OCI-LY1 (cell line): ENCODE measurements at regions not wholly inside any gene's neighbourhood (a gene's known extent, or its start where the extent isn't known, plus 50 kb on each side); places are given as distances from the start of the nearest gene placed in this dataset.

Experiments
- EZH2 ChIP-seq: fragments of 200-600 bp; sonication (generic), shearing (Covaris generic); IDR thresholded peaks from 2 replicates; pipeline ENCODE4 v1.8.0; 2017; ENCODE audit warnings: borderline replicate concordance, mixed run types, mild to moderate bottlenecking, antibody characterized with exemption, low read length, moderate library complexity, mixed read lengths
- TF ChIP-seq, protein P1 (sequence below): fragments of 200-600 bp; sonication (generic), shearing (Covaris generic); IDR thresholded peaks from 2 replicates; pipeline ENCODE4 v1.5.1; 2017; ENCODE audit warnings: mild to moderate bottlenecking, antibody characterized with exemption, low read length, moderate library complexity, mixed read lengths

DNA sequence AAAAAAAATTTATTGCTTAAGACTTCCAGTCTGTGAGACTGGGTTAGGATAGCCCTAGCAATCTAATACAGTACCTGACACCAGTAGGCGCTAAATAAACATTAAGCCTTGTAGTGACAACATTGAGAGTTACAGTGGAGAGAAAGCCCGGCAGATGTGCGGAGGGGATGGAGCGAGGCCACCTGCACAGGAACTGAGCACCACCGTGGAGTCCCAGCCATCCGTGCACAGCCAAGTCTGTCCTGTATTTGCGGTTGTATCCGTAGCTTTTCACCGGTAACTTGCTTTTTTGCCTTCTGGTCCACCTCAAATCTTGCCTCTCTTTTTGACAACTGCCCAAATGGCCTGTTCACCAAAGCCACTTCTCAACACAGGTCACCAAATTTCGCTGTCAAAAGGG is 260.1 kb downstream of the GPATCH2 start:
- TF ChIP-seq, protein P1, sequence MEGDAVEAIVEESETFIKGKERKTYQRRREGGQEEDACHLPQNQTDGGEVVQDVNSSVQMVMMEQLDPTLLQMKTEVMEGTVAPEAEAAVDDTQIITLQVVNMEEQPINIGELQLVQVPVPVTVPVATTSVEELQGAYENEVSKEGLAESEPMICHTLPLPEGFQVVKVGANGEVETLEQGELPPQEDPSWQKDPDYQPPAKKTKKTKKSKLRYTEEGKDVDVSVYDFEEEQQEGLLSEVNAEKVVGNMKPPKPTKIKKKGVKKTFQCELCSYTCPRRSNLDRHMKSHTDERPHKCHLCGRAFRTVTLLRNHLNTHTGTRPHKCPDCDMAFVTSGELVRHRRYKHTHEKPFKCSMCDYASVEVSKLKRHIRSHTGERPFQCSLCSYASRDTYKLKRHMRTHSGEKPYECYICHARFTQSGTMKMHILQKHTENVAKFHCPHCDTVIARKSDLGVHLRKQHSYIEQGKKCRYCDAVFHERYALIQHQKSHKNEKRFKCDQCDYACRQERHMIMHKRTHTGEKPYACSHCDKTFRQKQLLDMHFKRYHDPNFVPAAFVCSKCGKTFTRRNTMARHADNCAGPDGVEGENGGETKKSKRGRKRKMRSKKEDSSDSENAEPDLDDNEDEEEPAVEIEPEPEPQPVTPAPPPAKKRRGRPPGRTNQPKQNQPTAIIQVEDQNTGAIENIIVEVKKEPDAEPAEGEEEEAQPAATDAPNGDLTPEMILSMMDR, result no peak
- no peak for TF ChIP-seq EZH2
